ENCODE measurements at regions not wholly inside any gene's neighbourhood (a gene's known extent, or its start where the extent isn't known, plus 50 kb on each side); places are given as distances from the start of the nearest gene placed in this dataset.

GRCh38 chr5:82713811-82714210 is 363.4 kb downstream of the TMEM167A start:
- no peak overlapping the region for H2AFZ ChIP-seq (ENCODE audit: low read depth, low read length)
- no peak overlapping the region for H3K4me2 ChIP-seq (ENCODE audit: low read length)
- no peak for TF ChIP-seq EZH2phosphoT487 (IDR thresholded peaks at IDR 0.05; ENCODE audit: low read depth)
- TF ChIP-seq CTCF (IDR thresholded peaks at IDR 0.05; ENCODE audit: low read depth, low read length): no peak
- H3K27me3 ChIP-seq (ENCODE audit: low read depth, low read length): no peaks in the 10 kb centered on the region
- H3K4me1 ChIP-seq (ENCODE audit: low read length): 0 out of 2 replicates have a peak, but pooled peaks cover under 1% of the 10 kb centered on the region
- no peak overlapping the region for H3K4me3 ChIP-seq (ENCODE audit: low read length)
- H3K36me3 ChIP-seq (replicated peaks; ENCODE audit: low read depth, low read length): no peaks in the 10 kb centered on the region
- no peaks in the 10 kb centered on the region for H3K79me2 ChIP-seq (ENCODE audit: low read length)
- no peaks in the 10 kb centered on the region for H4K20me1 ChIP-seq (ENCODE audit: insufficient read depth, low read length)
- no peak overlapping the region for H3K27ac ChIP-seq (ENCODE audit: low read length)
- no peaks in the 10 kb centered on the region for H3K9me3 ChIP-seq (ENCODE audit: insufficient read depth, low read length)
- no peak overlapping the region for H3K9ac ChIP-seq (ENCODE audit: low read length)

GRCh38 chr5:82707741-82708140 is 369.5 kb downstream of the TMEM167A start:
- H3K27me3 ChIP-seq (ENCODE audit: low read depth, low read length): no peaks in the 10 kb centered on the region
- H3K9ac ChIP-seq (ENCODE audit: low read length): no peak overlapping the region
- H3K4me1 ChIP-seq (ENCODE audit: low read length): no peaks in the 10 kb centered on the region
- H3K4me2 ChIP-seq (ENCODE audit: low read length): no peak overlapping the region
- no peaks in the 10 kb centered on the region for H3K9me3 ChIP-seq (ENCODE audit: insufficient read depth, low read length)
- H4K20me1 ChIP-seq (ENCODE audit: insufficient read depth, low read length): no peaks in the 10 kb centered on the region
- H3K79me2 ChIP-seq (ENCODE audit: low read length): no peaks in the 10 kb centered on the region
- H2AFZ ChIP-seq (ENCODE audit: low read depth, low read length): no peak overlapping the region
- TF ChIP-seq EZH2phosphoT487 (IDR thresholded peaks at IDR 0.05; ENCODE audit: low read depth): no peak
- TF ChIP-seq CTCF (IDR thresholded peaks at IDR 0.05; ENCODE audit: low read depth, low read length): no peak
- H3K36me3 ChIP-seq (replicated peaks; ENCODE audit: low read depth, low read length): no peaks in the 10 kb centered on the region
- H3K27ac ChIP-seq (ENCODE audit: low read length): no peak overlapping the region
- H3K4me3 ChIP-seq (ENCODE audit: low read length): no peak overlapping the region

- Histone ChIP-seq H3K4me1 (ENCODE audit: low read length) (no peaks in the 10 kb centered on the region), H3K36me3 (replicated peaks; ENCODE audit: low read depth, low read length) (no peaks in the 10 kb centered on the region), H4K20me1 (ENCODE audit: insufficient read depth, low read length) (no peaks in the 10 kb centered on the region), H3K4me2 (ENCODE audit: low read length) (no peak overlapping the region), H2AFZ (ENCODE audit: low read depth, low read length) (no peak overlapping the region), H3K27ac (ENCODE audit: low read length) (no peak overlapping the region), H3K79me2 (ENCODE audit: low read length) (no peaks in the 10 kb centered on the region), H3K9me3 (ENCODE audit: insufficient read depth, low read length) (no peaks in the 10 kb centered on the region), H3K4me3 (ENCODE audit: low read length) (no peak overlapping the region), H3K9ac (ENCODE audit: low read length) (no peak overlapping the region), H3K27me3 (ENCODE audit: low read depth, low read length) (no peaks in the 10 kb centered on the region)
- TF ChIP-seq EZH2phosphoT487 (IDR thresholded peaks at IDR 0.05; ENCODE audit: low read depth): no peak
Measured at GRCh38 chr5:82704381-82704780, 372.8 kb downstream of the TMEM167A start.

- no peaks in the 10 kb centered on the region for H3K27me3 ChIP-seq (ENCODE audit: low read depth, low read length)
- no peak overlapping the region for H3K4me3 ChIP-seq (ENCODE audit: low read length)
- H4K20me1 ChIP-seq (ENCODE audit: insufficient read depth, low read length): no peaks in the 10 kb centered on the region
- no peaks in the 10 kb centered on the region for H3K9me3 ChIP-seq (ENCODE audit: insufficient read depth, low read length)
- H3K79me2 ChIP-seq (ENCODE audit: low read length): no peaks in the 10 kb centered on the region
- no peak overlapping the region for H3K27ac ChIP-seq (ENCODE audit: low read length)
- no peak overlapping the region for H3K9ac ChIP-seq (ENCODE audit: low read length)
- H2AFZ ChIP-seq (ENCODE audit: low read depth, low read length): no peak overlapping the region
- H3K36me3 ChIP-seq (replicated peaks; ENCODE audit: low read depth, low read length): no peaks in the 10 kb centered on the region
- H3K4me2 ChIP-seq (ENCODE audit: low read length): no peak overlapping the region
- no peak for TF ChIP-seq CTCF (IDR thresholded peaks at IDR 0.05; ENCODE audit: low read depth, low read length)
- no peak for TF ChIP-seq EZH2phosphoT487 (IDR thresholded peaks at IDR 0.05; ENCODE audit: low read depth)
- H3K4me1 ChIP-seq (ENCODE audit: low read length): no peaks in the 10 kb centered on the region
Measured at GRCh38 chr5:82702046-82702445, 375.1 kb downstream of the TMEM167A start.

GRCh38 chr5:82699737-82700136 is 377.5 kb downstream of the TMEM167A start:
- Histone ChIP-seq H3K79me2 (ENCODE audit: low read length) (no peaks in the 10 kb centered on the region), H3K4me2 (ENCODE audit: low read length) (no peak overlapping the region), H2AFZ (ENCODE audit: low read depth, low read length) (no peak overlapping the region), H3K9me3 (ENCODE audit: insufficient read depth, low read length) (no peaks in the 10 kb centered on the region), H4K20me1 (ENCODE audit: insufficient read depth, low read length) (no peaks in the 10 kb centered on the region), H3K27me3 (ENCODE audit: low read depth, low read length) (no peaks in the 10 kb centered on the region), H3K4me3 (ENCODE audit: low read length) (no peak overlapping the region), H3K9ac (ENCODE audit: low read length) (no peak overlapping the region), H3K27ac (ENCODE audit: low read length) (no peak overlapping the region), H3K4me1 (ENCODE audit: low read length) (no peaks in the 10 kb centered on the region), H3K36me3 (replicated peaks; ENCODE audit: low read depth, low read length) (no peaks in the 10 kb centered on the region)
- TF ChIP-seq EZH2phosphoT487 (IDR thresholded peaks at IDR 0.05; ENCODE audit: low read depth) (no peak), CTCF (IDR thresholded peaks at IDR 0.05; ENCODE audit: low read depth, low read length) (no peak)
